ENCODE measurements at regions not wholly inside any gene's neighbourhood (a gene's known extent, or its start where the extent isn't known, plus 50 kb on each side); places are given as distances from the start of the nearest gene placed in this dataset.
"Not testable (repeated sequence)": the region's sequence is repeated elsewhere in the genome, so short reads cannot be mapped to it uniquely, and the experiment has no call there.

GRCh38 chrX:35374116-35374515, 424.0 kb upstream of the MAGEB16 start:
- H3K9ac ChIP-seq (ENCODE audit: low read length): no peak overlapping the region
- H3K79me2 ChIP-seq (replicated peaks; ENCODE audit: insufficient read depth, low read length): no peaks in the 10 kb centered on the region
- H3K27ac ChIP-seq (ENCODE audit: low read length): no peak overlapping the region
- H4K20me1 ChIP-seq (ENCODE audit: insufficient read depth): no peaks in the 10 kb centered on the region
- TF ChIP-seq EZH2 (IDR thresholded peaks at IDR 0.05; ENCODE audit: borderline replicate concordance, insufficient read depth, low read length, poor library complexity, severe bottlenecking) (no peak), CTCF (IDR thresholded peaks at IDR 0.05; ENCODE audit: poor library complexity, severe bottlenecking) (no peak), MXI1 (conservative IDR thresholded peaks at IDR 0.05; ENCODE audit: poor library complexity, severe bottlenecking) (no peak), EP300 (conservative IDR thresholded peaks at IDR 0.05; ENCODE audit: poor library complexity, severe bottlenecking) (no peak), REST (IDR thresholded peaks at IDR 0.05; ENCODE audit: borderline replicate concordance) (no peak), TAF1 (IDR thresholded peaks at IDR 0.05; ENCODE audit: low read depth) (no peak), RAD21 (conservative IDR thresholded peaks at IDR 0.05) (no peak), POLR2AphosphoS5 (IDR thresholded peaks at IDR 0.05) (no peak), SMC3 (conservative IDR thresholded peaks at IDR 0.05; ENCODE audit: poor library complexity) (no peak)
- H3F3A ChIP-seq (ENCODE audit: insufficient read depth, low read length, poor library complexity, severe bottlenecking): no peaks in the 10 kb centered on the region
- no peaks in the 10 kb centered on the region for H3K27me3 ChIP-seq (ENCODE audit: insufficient read depth, low read depth, low read length)
- H2AFZ ChIP-seq (ENCODE audit: low read depth, low read length): no peak overlapping the region
- no peaks in the 10 kb centered on the region for H3K9me3 ChIP-seq (ENCODE audit: low read length)
- no peak overlapping the region for H3K4me2 ChIP-seq (ENCODE audit: low read length)
- H3K9me2 ChIP-seq (ENCODE audit: insufficient read depth, low read length): no peaks in the 10 kb centered on the region
- H3K4me3 ChIP-seq (ENCODE audit: low read length): no peak overlapping the region
- H3K36me3 ChIP-seq (ENCODE audit: insufficient read depth, low read length): no peaks in the 10 kb centered on the region

GRCh38 chrX:35380808-35381700, 417.1 kb upstream of the MAGEB16 start:
- Histone ChIP-seq H3K27ac (ENCODE audit: low read length) (no peak overlapping the region), H3K79me2 (replicated peaks; ENCODE audit: insufficient read depth, low read length) (no peaks in the 10 kb centered on the region), H3K9ac (ENCODE audit: low read length) (no peak overlapping the region), H3K27me3 (ENCODE audit: insufficient read depth, low read depth, low read length) (no peaks in the 10 kb centered on the region), H3K4me3 (ENCODE audit: low read length) (no peak overlapping the region), H3F3A (ENCODE audit: insufficient read depth, low read length, poor library complexity, severe bottlenecking) (no peaks in the 10 kb centered on the region), H3K36me3 (ENCODE audit: insufficient read depth, low read length) (no peaks in the 10 kb centered on the region), H3K9me3 (ENCODE audit: low read length) (no peaks in the 10 kb centered on the region), H3K9me2 (ENCODE audit: insufficient read depth, low read length) (no peaks in the 10 kb centered on the region), H3K4me2 (ENCODE audit: low read length) (no peak overlapping the region), H4K20me1 (ENCODE audit: insufficient read depth) (no peaks in the 10 kb centered on the region), H2AFZ (ENCODE audit: low read depth, low read length) (no peak overlapping the region)
- TF ChIP-seq CTCF (IDR thresholded peaks at IDR 0.05; ENCODE audit: poor library complexity, severe bottlenecking) (peak; percentile 51), POLR2AphosphoS5 (IDR thresholded peaks at IDR 0.05) (no peak), MXI1 (conservative IDR thresholded peaks at IDR 0.05; ENCODE audit: poor library complexity, severe bottlenecking) (no peak), EZH2 (IDR thresholded peaks at IDR 0.05; ENCODE audit: borderline replicate concordance, insufficient read depth, low read length, poor library complexity, severe bottlenecking) (no peak), SMC3 (conservative IDR thresholded peaks at IDR 0.05; ENCODE audit: poor library complexity) (peak; percentile 36), EP300 (conservative IDR thresholded peaks at IDR 0.05; ENCODE audit: poor library complexity, severe bottlenecking) (no peak), REST (IDR thresholded peaks at IDR 0.05; ENCODE audit: borderline replicate concordance) (no peak), RAD21 (conservative IDR thresholded peaks at IDR 0.05) (peak; percentile 43), TAF1 (IDR thresholded peaks at IDR 0.05; ENCODE audit: low read depth) (no peak)

- H3F3A ChIP-seq (ENCODE audit: insufficient read depth, low read length, poor library complexity, severe bottlenecking); H4K20me1 ChIP-seq (ENCODE audit: insufficient read depth); H3K4me3 ChIP-seq (ENCODE audit: low read length); H3K36me3 ChIP-seq (ENCODE audit: insufficient read depth, low read length); H3K4me2 ChIP-seq (ENCODE audit: low read length); H3K27ac ChIP-seq (ENCODE audit: low read length); H3K9me3 ChIP-seq (ENCODE audit: low read length); H3K9me2 ChIP-seq (ENCODE audit: insufficient read depth, low read length); H3K9ac ChIP-seq (ENCODE audit: low read length); H2AFZ ChIP-seq (ENCODE audit: low read depth, low read length); H3K79me2 ChIP-seq (replicated peaks; ENCODE audit: insufficient read depth, low read length); H3K27me3 ChIP-seq (ENCODE audit: insufficient read depth, low read depth, low read length): not testable (repeated sequence)
These were observed 416.4 kb upstream of the MAGEB16 start for GRCh38 chrX:35381709-35382108.

Measured in neural cell (in vitro differentiated cells).